Neural crest cell (in vitro differentiated cells): ENCODE measurements at regions not wholly inside any gene's neighbourhood (a gene's known extent, or its start where the extent isn't known, plus 50 kb on each side); places are given as distances from the start of the nearest gene placed in this dataset.

Source experiments
- DNase-seq: peaks from one replicate; pipeline ENCODE4 v3.0.0; 2021; ENCODE audit warnings: low read depth, mixed read lengths, low spot score
- H3K27ac Mint-ChIP-seq: one replicate; pipeline ENCODE4 v1.8.0; 2021; ENCODE audit warnings: mild to moderate bottlenecking, mixed read lengths; ENCODE audit not compliant: unreplicated experiment
- H3K27me3 Mint-ChIP-seq: 2 replicates; pipeline ENCODE4 v1.8.0; 2021; ENCODE audit warnings: low read depth, mild to moderate bottlenecking, mixed read lengths
- H3K36me3 Mint-ChIP-seq: 2 replicates; pipeline ENCODE4 v1.8.0; 2021; ENCODE audit warnings: low read depth, mild to moderate bottlenecking, mixed read lengths
- H3K4me1 Mint-ChIP-seq: 2 replicates; pipeline ENCODE4 v1.8.0; 2021; ENCODE audit warnings: mixed read lengths
- H3K4me3 Mint-ChIP-seq: one replicate; pipeline ENCODE4 v1.8.0; 2021; ENCODE audit warnings: mild to moderate bottlenecking, mixed read lengths
- H3K9me3 Mint-ChIP-seq: 2 replicates; pipeline ENCODE4 v1.8.0; 2021; ENCODE audit warnings: mixed read lengths
- CTCF ChIP-seq: fragments of 200-600 bp; sonication (generic); conservative IDR thresholded peaks from 2 replicates; pipeline ENCODE4 v1.5.0; 2021; ENCODE audit warnings: antibody characterized with exemption, mild to moderate bottlenecking

- Mint-ChIP-seq H3K9me3 (peaks cover 2% of the 10 kb centered on the region), H3K27ac (no peak overlapping the region), H3K36me3 (no peaks in the 10 kb centered on the region), H3K27me3 (no peaks in the 10 kb centered on the region), H3K4me1 (no peaks in the 10 kb centered on the region), H3K4me3 (no peak overlapping the region)
- no peak for DNase-seq
- no peak for TF ChIP-seq CTCF
Measured at GRCh38 chr6:147936703-147937470, 405.8 kb upstream of the SASH1 start.

DNA sequence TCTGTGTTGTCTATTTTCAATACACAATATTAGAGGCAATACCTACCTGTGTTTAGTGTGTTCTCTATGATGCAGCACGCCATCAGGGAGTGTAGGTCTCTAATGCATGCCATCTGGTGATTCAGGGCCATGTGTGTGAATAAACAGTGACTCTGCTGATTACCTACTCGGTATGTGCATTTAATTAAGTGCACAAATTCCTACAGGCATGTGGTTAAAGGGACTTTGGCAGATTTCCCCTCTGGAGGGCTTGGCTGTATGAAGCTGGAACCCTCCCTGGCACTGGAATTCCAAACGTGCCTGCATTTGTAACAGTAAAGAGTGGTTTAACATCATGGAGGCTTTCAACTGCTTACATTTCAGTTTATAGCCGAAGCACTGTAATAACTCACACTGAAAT lies 401.5 kb upstream of the SASH1 start:
- peaks cover 15% of the 10 kb centered on the region for H3K9me3 Mint-ChIP-seq
- no peak for TF ChIP-seq CTCF
- H3K27ac Mint-ChIP-seq: no peak overlapping the region
- peaks cover 6% of the 10 kb centered on the region for H3K36me3 Mint-ChIP-seq
- H3K4me3 Mint-ChIP-seq: no peak overlapping the region
- H3K27me3 Mint-ChIP-seq: peaks cover 2% of the 10 kb centered on the region
- peaks cover 19% of the 10 kb centered on the region for H3K4me1 Mint-ChIP-seq
- no peak for DNase-seq

DNA sequence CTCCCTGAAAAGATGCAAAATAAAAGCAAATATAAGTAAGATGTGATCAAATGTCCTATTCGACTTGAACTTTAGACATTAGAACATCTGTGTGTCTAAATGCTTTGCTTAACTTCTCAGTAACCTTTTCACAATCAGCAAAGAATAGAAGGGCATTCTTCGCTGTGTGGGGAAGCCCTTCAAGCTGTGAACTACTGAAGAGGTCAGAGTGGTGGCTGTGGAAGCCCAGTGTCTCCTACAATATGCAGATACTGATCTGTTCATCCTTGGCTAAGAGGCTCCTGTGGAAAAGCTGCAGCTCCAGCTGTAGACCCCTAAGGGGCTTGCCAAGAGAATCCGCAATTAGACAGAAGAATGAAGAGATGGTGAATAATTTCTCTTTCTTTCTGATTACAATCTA lies 400.3 kb upstream of the SASH1 start:
- peaks cover 19% of the 10 kb centered on the region for H3K4me1 Mint-ChIP-seq
- peaks cover 2% of the 10 kb centered on the region for H3K27me3 Mint-ChIP-seq
- H3K27ac Mint-ChIP-seq: no peak overlapping the region
- TF ChIP-seq CTCF: no peak
- H3K4me3 Mint-ChIP-seq: peak overlapping the region; percentile 13
- H3K36me3 Mint-ChIP-seq: peaks cover 6% of the 10 kb centered on the region
- DNase-seq: peak; percentile 10
- H3K9me3 Mint-ChIP-seq: peaks cover 13% of the 10 kb centered on the region

DNA sequence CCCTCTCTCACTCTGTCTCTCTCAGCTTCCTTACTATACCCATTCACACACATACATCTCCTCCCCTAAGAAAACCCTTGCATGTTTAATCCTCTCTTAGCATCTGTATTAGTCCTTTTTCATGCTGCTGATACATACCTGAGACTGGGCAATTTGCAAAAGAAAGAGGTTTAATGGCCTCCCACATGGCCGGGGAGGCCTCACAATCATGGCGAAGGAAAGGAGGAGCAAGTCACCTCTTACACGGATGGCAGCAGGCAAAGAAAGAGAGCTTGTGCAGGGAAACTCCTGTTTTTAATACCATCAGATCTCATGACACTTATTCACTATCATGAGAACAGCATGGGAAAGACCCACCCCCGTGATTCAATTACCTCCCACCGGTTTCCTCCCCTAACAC lies 398.5 kb upstream of the SASH1 start:
- peaks cover 2% of the 10 kb centered on the region for H3K27me3 Mint-ChIP-seq
- H3K4me3 Mint-ChIP-seq: no peak overlapping the region
- peaks cover 13% of the 10 kb centered on the region for H3K9me3 Mint-ChIP-seq
- no peak overlapping the region for H3K27ac Mint-ChIP-seq
- TF ChIP-seq CTCF: no peak
- peaks cover 23% of the 10 kb centered on the region for H3K4me1 Mint-ChIP-seq
- no peak for DNase-seq
- peaks cover 6% of the 10 kb centered on the region for H3K36me3 Mint-ChIP-seq

DNA sequence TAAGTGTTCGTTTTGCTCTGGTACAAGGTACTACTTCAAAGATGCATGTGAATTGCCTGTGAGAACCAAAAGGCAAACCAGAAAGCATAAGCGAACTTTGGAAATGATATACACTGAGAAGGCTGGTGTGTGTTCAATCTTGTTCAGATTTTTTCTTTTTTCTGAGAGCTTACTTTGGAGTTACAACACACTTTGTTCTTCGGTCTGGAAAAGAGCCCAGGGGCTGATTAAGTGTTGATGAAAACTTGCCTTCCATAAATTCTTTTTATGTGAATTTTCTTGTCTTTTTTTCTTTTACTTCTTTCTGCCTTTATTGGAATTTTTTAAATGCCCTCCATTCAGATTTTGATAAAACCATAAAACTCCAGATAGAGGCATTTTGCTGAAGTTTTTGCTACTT lies 395.1 kb upstream of the SASH1 start:
- Mint-ChIP-seq H3K9me3 (peaks cover 13% of the 10 kb centered on the region), H3K4me3 (no peak overlapping the region), H3K27ac (no peak overlapping the region), H3K36me3 (peaks cover 6% of the 10 kb centered on the region), H3K27me3 (peaks cover 2% of the 10 kb centered on the region), H3K4me1 (peaks cover 18% of the 10 kb centered on the region)
- TF ChIP-seq CTCF: no peak
- no peak for DNase-seq
